Heart left ventricle (tissue), 16 donors: ENCODE measurements at regions not wholly inside any gene's neighbourhood (a gene's known extent, or its start where the extent isn't known, plus 50 kb on each side); places are given as distances from the start of the nearest gene placed in this dataset.

ENCODE experiments used
- ATAC-seq, 4 donors: fragments of 200-7000 bp; cut with Tn5 transposase; one replicate each; pipeline ENCODE4 v1.9.1; 2020 to 2022; ENCODE audit warnings: moderate library complexity in 4 of 4, mild to moderate bottlenecking in 3 of 4, moderate number of reproducible peaks in 1 of 4
- DNase-seq, 5 donors: peaks; one replicate each; pipeline ENCODE4 v3.0.0-alpha.2; 2020
- H3K27ac ChIP-seq, 12 donors: fragments of 200-600 bp; sonication (generic) in 4 of 12; one replicate each; pipeline versions ENCODE4 v1.5.0 to v1.8.0; 2016 to 2022; ENCODE audit warnings: mild to moderate bottlenecking in 2 of 12
- H3K27me3 ChIP-seq, 9 donors: fragments of 200-600 bp; sonication (generic) in 2 of 9; one replicate each; pipeline versions ENCODE4 v1.5.1 to v1.8.0; 2016 to 2022; ENCODE audit warnings: mild to moderate bottlenecking in 3 of 9
- H3K36me3 ChIP-seq, 9 donors: fragments of 200-600 bp; sonication (generic) in 2 of 9; one replicate each; pipeline versions ENCODE4 v1.5.0 to v1.8.0; 2018 to 2022; ENCODE audit warnings: mild to moderate bottlenecking in 2 of 9
- H3K4me1 ChIP-seq, 12 donors: fragments of 200-600 bp; sonication (generic) in 4 of 12; one replicate each; pipeline versions ENCODE4 v1.5.0 to v1.8.0; 2016 to 2022; ENCODE audit warnings: mild to moderate bottlenecking in 3 of 12
- H3K4me3 ChIP-seq, 12 donors: fragments of 200-600 bp; sonication (generic) in 4 of 12; one replicate each; pipeline versions ENCODE4 v1.5.0 to v1.8.0; 2017 to 2022; ENCODE audit warnings: mild to moderate bottlenecking in 9 of 12, moderate library complexity in 4 of 12
- H3K9me3 ChIP-seq, 12 donors: fragments of 200-600 bp; sonication (generic) in 4 of 12; one replicate each; pipeline versions ENCODE4 v1.5.0 to v1.8.0; 2016 to 2022; ENCODE audit warnings: mild to moderate bottlenecking in 1 of 12
- POLR2A ChIP-seq, 2 donors: fragments of 450-650 bp; IDR thresholded peaks; one replicate each; pipeline ENCODE4 v1.6.1; 2017; ENCODE audit warnings: antibody characterized with exemption in 2 of 2, mild to moderate bottlenecking in 2 of 2, moderate library complexity in 2 of 2
- WGBS, 4 donors: extraction: QIAGEN DNeasy Blood & Tissue Kit in 2 of 4; methylation state at CpG; one replicate each; pipeline versions ENCODE4 v1.1.5 to v1.1.7; 2013 to 2018; 5-methylcytosine and 5-hydroxymethylcytosine counted together
- intact Hi-C, 10 donors: fragments of 100-400 bp; cut with DNase I; formaldehyde crosslinking; loops; one replicate each; pipeline versions ENCODE4 v1.11.1 to v1.14.2; 2022
- TF ChIP-seq, protein P1 (sequence below), 12 donors: fragments of 200-600 bp; sonication (generic) in 4 of 12; IDR thresholded peaks; one replicate each; pipeline versions ENCODE4 v1.5.0 to v1.8.0; 2018 to 2022; ENCODE audit warnings: antibody characterized with exemption in 12 of 12, mild to moderate bottlenecking in 5 of 12
- donor health status: ischemic (EF 13 %, LVEDD 7.1; RV severe dilation, severe dysfunction).
- donor health status: healthy with polysubstance abuse.
- donor health status: DM: no; HTN: yes; CAD: no.
- donor health status: DM: no; HTN: no; CAD: no.
- donor health status: ischemic (EF 25% LVEDD 6.9; RV normal size, moderate dysfunction).
- donor health status: ischemic (EF 25% LVEDD 5.7; RV mildly dilated, moderate dysfunction).
- donor health status: healthy.
- donor health status: DM: yes; HTN: yes; CAD: no.
- donor health status: ischemic (EF 35%, LVEDD 5.7; RV mildly dilated, moderate dysfunction).
- donor health status: nonischemic (EF 11% LVEDD 7.7; RV severe dilation, severe dysfunction).
- donor health status: DM: yes; HTN: yes; CAD: no.
- donor health status: PGD.
- donor health status: ischemic (EF 29% LVEDD 5.4; RV normal size, mild dysfunction).
- donor health status: nonischemic (EF 23%, LVEDD 6.1; RV moderate dilation, normal function).

DNA sequence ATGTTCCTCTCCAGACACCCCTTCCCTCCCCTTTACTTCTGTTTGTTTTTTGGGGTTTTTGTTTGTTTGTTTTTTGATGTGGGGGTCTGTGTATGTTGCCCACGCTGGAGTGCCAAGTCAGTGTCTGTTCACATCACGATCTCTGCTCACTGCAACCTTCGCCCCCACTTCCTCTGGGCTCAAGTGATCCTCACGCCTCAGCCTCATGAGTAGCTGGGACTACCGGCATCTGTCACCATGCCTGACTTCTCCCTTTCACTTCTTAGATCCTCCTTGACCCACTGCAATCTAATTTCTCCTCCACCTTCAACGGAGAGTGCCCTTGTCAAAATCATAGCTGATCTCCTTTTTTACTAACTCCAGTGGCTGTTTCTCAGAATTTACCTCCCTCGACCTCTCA, 100.7 kb upstream of the KIF26B start:
- no peak for TF ChIP-seq POLR2A (IDR thresholded peaks at IDR 0.05)
- TF ChIP-seq, protein P1, sequence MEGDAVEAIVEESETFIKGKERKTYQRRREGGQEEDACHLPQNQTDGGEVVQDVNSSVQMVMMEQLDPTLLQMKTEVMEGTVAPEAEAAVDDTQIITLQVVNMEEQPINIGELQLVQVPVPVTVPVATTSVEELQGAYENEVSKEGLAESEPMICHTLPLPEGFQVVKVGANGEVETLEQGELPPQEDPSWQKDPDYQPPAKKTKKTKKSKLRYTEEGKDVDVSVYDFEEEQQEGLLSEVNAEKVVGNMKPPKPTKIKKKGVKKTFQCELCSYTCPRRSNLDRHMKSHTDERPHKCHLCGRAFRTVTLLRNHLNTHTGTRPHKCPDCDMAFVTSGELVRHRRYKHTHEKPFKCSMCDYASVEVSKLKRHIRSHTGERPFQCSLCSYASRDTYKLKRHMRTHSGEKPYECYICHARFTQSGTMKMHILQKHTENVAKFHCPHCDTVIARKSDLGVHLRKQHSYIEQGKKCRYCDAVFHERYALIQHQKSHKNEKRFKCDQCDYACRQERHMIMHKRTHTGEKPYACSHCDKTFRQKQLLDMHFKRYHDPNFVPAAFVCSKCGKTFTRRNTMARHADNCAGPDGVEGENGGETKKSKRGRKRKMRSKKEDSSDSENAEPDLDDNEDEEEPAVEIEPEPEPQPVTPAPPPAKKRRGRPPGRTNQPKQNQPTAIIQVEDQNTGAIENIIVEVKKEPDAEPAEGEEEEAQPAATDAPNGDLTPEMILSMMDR (IDR thresholded peaks at IDR 0.05) = no peak
- Histone ChIP-seq H3K9me3 (no peaks in the 10 kb centered on the region), H3K36me3 (peaks cover 0 to 8% (median 0%) of the 10 kb centered on the region in 9 donors), H3K4me1 (peaks cover 0 to 38% (median 8%) of the 10 kb centered on the region in 12 donors), H3K4me3 (no peak overlapping the region), H3K27ac (peak overlapping the region in 1 of 12 donors; percentile 62), H3K27me3 (no peaks in the 10 kb centered on the region)
- ATAC-seq = no peak
- no peak for DNase-seq
- intact Hi-C loops = no loop called here
- WGBS, 4 donors = 85 to 88% (median 86%) methylated on average over 7 of the region's 7 CpGs

DNA sequence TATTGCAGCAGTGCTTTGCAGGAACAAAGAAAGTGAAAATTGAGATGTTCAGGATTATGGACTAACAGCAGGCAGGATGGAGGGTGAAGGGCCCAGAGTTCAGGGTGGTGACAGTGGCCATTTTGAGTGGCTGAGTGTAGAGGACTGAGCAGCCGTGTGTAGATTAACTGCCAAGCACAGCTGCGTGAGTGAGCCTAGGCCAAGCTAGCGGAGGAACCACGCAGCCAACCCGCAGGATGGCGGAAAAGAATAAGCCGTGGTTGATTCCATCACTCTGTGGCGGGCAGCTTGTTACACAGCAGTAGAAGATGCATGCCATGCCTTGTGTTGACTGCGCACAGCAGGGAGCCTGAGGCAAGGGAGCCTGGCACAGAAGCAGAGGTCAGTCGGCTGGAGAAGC, 102.5 kb upstream of the KIF26B start:
- no peak for TF ChIP-seq POLR2A (IDR thresholded peaks at IDR 0.05)
- peaks cover 0 to 8% (median 0%) of the 10 kb centered on the region in 9 donors for H3K36me3 ChIP-seq
- H3K27ac ChIP-seq = peak overlapping the region in 2 of 12 donors; percentile 44 to 51
- no peaks in the 10 kb centered on the region for H3K27me3 ChIP-seq
- 91 to 96% (median 93%) methylated on average over 10 of the region's 10 CpGs for WGBS, 4 donors
- H3K4me1 ChIP-seq = peaks cover 0 to 37% (median 8%) of the 10 kb centered on the region in 12 donors
- ATAC-seq = peak in 2 of 4 donors; percentile 7 to 11
- intact Hi-C loops = no loop called here
- no peak for DNase-seq
- H3K4me3 ChIP-seq = peak overlapping the region in 2 of 12 donors; percentile 31 to 34
- no peaks in the 10 kb centered on the region for H3K9me3 ChIP-seq

DNA sequence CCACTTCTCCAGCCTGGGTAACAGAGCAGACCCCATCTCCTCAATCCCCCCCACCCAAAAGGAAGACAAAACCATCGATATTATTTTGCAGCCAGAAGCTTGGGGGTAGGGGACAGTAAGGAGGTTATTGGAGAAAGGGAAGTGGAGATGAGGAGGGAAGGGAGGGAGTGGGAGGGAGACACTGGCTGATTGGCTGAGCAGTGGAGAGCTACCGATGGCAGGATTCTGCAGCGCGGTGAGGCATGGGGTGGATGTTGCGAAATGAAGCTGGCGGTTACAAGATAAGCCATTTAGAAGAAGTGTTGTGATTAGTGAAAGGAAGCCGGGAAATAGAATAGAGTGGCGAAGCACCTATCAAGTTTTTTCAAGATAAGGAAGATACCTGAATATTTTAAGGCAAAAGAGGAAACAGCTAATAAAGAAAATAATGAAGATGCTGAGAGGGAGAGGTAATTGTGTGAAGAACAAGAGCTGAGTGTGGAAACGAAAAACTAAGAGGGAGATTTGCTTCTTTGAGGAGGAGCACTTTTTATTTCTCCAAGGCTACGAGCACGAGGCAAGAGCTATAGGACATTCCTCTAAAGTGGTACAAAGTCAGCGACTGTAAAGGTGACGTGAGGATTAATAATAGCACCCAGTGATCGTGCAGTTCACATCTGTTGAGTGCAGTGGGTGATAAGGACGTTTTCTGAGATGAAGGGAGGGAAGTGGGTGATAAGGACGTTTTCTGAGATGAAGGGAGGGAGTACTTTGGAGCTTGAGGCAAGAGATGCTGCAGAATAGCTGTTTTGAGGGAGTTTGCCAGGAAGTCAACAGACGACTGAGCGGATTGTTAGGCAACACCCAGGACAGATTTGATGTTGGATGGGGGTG, 103.2 kb upstream of the KIF26B start:
- Histone ChIP-seq H3K27me3 (no peaks in the 10 kb centered on the region), H3K36me3 (peaks cover 0 to 8% (median 0%) of the 10 kb centered on the region in 9 donors), H3K27ac (peak overlapping the region in 2 of 12 donors; percentile 44 to 51), H3K9me3 (no peaks in the 10 kb centered on the region), H3K4me1 (peaks cover 0 to 33% (median 8%) of the 10 kb centered on the region in 12 donors), H3K4me3 (peak overlapping the region in 8 of 12 donors; percentile 14 to 38 (median 28))
- DNase-seq (peak in 4 of 5 donors; percentile 38 to 63 (median 53)), ATAC-seq (peak; percentile 77 to 87 (median 84))
- TF ChIP-seq POLR2A (IDR thresholded peaks at IDR 0.05) = no peak
- TF ChIP-seq, protein P1 (IDR thresholded peaks at IDR 0.05) = no peak
- intact Hi-C loops = no loop called here
- 28 to 40% (median 35%) methylated on average over 18 of the region's 18 CpGs for WGBS, 4 donors

DNA sequence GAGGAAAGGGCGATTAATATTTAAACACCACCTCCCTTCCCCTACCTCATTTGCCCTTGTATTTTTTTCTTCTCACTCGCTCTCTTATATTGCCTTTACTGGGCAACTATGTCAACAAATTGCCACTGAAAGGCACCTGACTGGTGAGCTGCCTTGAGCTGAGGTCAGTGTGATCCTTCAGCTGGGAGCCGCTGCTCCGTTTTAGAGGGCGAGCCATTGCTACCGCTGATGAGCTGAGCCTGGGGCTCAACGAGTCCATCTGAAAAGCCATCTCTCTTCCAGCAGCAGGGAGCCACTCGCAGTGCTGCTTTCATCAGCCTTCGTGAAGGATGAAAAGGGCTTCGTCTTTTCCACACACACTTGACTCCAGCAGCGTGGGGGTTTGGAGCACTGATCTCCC, 108.0 kb upstream of the KIF26B start:
- WGBS, 4 donors = 66 to 87% (median 85%) methylated on average over 11 of the region's 11 CpGs
- no peak for TF ChIP-seq POLR2A (IDR thresholded peaks at IDR 0.05)
- TF ChIP-seq, protein P1 (IDR thresholded peaks at IDR 0.05) = no peak
- DNase-seq = no peak
- Histone ChIP-seq H3K4me1 (peaks cover 0 to 33% (median 10%) of the 10 kb centered on the region in 12 donors), H3K4me3 (no peak overlapping the region), H3K27me3 (no peaks in the 10 kb centered on the region), H3K36me3 (no peaks in the 10 kb centered on the region), H3K9me3 (no peaks in the 10 kb centered on the region), H3K27ac (peak overlapping the region in 1 of 12 donors; percentile 22)
- ATAC-seq = no peak
- intact Hi-C loops = loop anchor here in 8 of 10 donors (10.0 kb wide), 3 partner anchors 182 to 442 kb away; partner anchors contain the start of genes COX20 (in 5 of the 8) and HNRNPU (in 2 of the 8)
